ENCODE measurements at regions not wholly inside any gene's neighbourhood (a gene's known extent, or its start where the extent isn't known, plus 50 kb on each side); places are given as distances from the start of the nearest gene placed in this dataset.

GRCh38 chr18:78720456-78721237, 259.0 kb upstream of the SALL3 start:
- DNase-seq (ENCODE audit: low spot score), result no peak

GRCh38 chr18:78721238-78721875, 258.3 kb upstream of the SALL3 start:
- no peak for DNase-seq (ENCODE audit: low spot score)

GRCh38 chr18:78721981-78722380, 257.6 kb upstream of the SALL3 start:
- DNase-seq (ENCODE audit: low spot score), result no peak

- DNase-seq (ENCODE audit: low spot score), result no peak
Measured at GRCh38 chr18:78722386-78722785, 257.2 kb upstream of the SALL3 start.

GRCh38 chr18:78722929-78723710, 256.5 kb upstream of the SALL3 start:
- DNase-seq (ENCODE audit: low spot score), result no peak

GRCh38 chr18:78724214-78724914, 255.3 kb upstream of the SALL3 start:
- DNase-seq (ENCODE audit: low spot score), result no peak

- no peak for DNase-seq (ENCODE audit: low spot score)
Measured at GRCh38 chr18:78725426-78725825, 254.2 kb upstream of the SALL3 start.

GRCh38 chr18:78726326-78727056, 253.1 kb upstream of the SALL3 start:
- no peak for DNase-seq (ENCODE audit: low spot score)

GRCh38 chr18:78727057-78727739, 252.4 kb upstream of the SALL3 start:
- no peak for DNase-seq (ENCODE audit: low spot score)

- DNase-seq (ENCODE audit: low spot score), result no peak
Measured at GRCh38 chr18:78727877-78728783, 251.5 kb upstream of the SALL3 start.

- DNase-seq (ENCODE audit: low spot score), result no peak
Measured at GRCh38 chr18:78728784-78729467, 250.7 kb upstream of the SALL3 start.

- no peak for DNase-seq (ENCODE audit: low spot score)
Measured at GRCh38 chr18:78730546-78730945, 249.1 kb upstream of the SALL3 start.

GRCh38 chr18:78731016-78731397, 248.6 kb upstream of the SALL3 start:
- DNase-seq (ENCODE audit: low spot score), result no peak

GRCh38 chr18:78731398-78732032, 248.1 kb upstream of the SALL3 start:
- no peak for DNase-seq (ENCODE audit: low spot score)

- DNase-seq (ENCODE audit: low spot score), result no peak
Measured at GRCh38 chr18:78732273-78733210, 247.1 kb upstream of the SALL3 start.

GRCh38 chr18:78733762-78734613, 245.6 kb upstream of the SALL3 start:
- no peak for DNase-seq (ENCODE audit: low spot score)
